Fibroblast of upper back skin (primary cell): ENCODE measurements at regions not wholly inside any gene's neighbourhood (a gene's known extent, or its start where the extent isn't known, plus 50 kb on each side); places are given as distances from the start of the nearest gene placed in this dataset.
"Not testable (repeated sequence)": the region's sequence is repeated elsewhere in the genome, so short reads cannot be mapped to it uniquely, and the experiment has no call there.

Experiments used
- DNase-seq: peaks from one replicate; pipeline ENCODE4 v3.0.0-alpha.2; 2013

DNA sequence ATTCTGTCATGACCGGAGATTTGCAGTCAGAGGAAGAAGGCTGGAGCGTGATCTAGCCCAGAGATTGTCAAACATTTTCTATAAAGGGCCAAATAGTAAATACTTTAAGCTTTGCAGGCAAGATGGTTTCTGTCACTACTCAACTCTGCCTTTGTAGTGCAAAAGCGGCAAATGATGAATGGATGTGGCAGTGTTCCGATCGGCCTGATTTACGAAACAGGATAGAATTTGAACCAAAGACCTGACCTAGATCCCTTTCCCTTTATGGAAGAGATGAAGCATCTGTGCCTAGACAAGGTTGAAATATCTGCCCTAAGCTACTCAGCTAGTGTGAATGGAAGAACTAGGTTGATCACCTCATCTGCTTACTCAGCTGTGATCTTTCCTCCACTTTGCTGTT is 209.5 kb downstream of the YTHDC2 start:
- DNase-seq: no peak

DNA sequence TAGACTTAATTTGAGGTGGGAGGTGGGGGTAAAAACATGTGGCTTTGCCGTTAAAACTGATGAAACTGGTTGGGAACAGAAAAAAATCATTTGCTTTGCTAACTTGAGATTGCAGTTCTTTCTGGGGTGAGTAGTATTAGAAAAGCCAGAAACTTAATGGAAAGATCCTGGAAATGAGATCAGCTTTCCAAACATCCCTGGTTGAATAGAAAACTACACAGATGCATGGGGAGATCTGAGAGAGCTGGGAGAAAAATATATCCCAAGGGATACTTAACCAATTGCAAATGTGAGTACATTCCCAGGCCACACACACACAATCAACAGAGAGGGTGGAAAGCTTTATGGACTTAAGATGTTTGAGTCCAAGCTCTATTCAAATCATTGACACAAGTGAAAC is 222.3 kb downstream of the YTHDC2 start:
- DNase-seq: no peak

DNA sequence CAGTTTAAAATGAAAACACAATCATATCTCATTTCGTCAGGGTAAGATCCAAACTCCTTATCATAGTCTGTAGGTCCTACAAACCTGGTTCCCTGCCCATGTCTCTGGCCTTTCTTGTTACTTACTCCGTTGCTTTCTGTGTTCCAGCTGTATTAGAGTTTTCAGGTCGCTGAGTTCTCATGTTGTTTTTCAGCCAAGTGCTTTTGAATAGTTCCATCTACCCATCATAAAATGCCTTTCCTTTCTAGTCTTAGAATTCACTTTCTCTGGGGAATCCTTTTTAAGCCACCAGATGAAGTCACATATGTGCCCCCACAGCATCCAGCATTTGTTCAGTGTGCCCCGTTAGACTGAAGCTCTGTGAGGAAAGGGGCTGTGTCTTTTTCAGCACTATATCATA is 228.7 kb downstream of the YTHDC2 start:
- no peak for DNase-seq

DNA sequence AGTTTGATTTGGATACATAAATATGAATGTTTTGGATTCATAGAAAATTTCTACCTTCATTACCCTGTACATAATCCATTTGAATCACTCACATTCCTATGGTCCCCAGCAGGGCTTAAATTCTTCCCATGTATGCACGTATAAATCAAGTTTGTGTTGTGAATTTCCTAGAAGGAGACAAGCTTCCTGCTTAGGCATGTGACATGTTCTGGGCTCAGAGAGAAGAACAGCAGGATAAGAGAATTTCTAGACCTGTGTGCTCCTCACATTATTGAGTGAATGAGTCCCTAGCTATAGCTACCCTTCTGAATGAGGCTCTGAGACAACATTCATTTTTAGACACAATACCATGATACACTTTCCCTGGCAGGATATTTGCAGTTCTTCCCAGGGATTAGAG is 229.1 kb downstream of the YTHDC2 start:
- no peak for DNase-seq

DNA sequence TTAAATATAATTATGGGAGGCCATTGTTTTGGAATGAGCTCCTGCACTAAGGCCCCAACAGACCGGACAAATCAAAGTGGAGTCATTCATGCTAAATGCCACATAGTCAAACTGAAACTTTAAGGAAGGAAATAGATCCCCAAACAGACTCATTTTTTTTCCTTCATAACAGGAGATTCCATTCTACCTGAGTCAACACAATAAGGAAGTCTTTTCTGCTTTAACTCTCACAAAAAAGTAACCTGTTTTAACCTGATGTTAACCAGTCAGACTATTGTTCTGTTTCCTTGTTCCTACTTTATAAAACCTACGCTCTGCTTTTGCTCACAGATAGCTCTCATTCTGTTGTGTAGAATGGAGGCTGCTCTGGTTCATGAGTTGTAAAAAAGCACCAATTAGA is 234.9 kb downstream of the YTHDC2 start:
- no peak for DNase-seq

DNA sequence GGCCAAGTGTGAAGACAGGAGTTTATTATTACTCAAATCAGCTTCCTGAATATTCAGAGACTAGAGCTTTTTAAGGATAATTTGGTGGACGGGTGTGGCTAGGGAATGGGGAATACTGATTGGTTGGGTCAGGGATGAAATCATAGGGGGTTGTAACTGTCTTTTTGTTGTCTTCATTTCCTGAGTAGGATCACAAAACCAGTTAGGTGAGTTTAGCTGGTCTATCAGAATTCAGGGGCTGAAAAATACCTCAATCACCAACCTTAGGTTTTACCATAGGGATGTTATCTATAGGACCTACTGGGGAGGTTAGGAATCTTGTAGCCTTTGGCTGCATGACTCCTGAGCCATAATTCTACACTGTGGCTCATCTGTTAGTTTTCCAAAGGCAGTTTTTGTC is 235.8 kb downstream of the YTHDC2 start:
- DNase-seq: no peak

DNA sequence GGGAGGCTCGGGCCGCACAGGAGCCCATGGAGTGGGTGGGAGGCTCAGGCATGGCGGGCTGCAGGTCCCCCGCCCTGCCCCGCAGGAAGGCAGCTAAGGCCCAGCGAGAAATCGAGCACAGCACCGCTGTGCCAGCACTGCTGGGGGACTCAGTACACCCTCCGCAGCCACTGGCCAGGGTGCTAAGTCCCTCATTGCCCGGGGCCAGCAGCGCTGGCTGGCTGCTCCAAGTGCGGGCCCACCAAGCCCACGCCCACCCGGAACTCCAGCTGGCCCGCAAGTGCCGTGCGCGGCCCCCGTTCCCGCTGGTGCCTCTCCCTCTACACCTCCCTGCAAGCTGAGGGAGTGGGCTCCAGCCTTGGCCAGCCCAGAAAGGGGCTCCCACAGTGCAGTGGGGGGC is 239.7 kb downstream of the YTHDC2 start:
- not testable (repeated sequence) for DNase-seq

DNA sequence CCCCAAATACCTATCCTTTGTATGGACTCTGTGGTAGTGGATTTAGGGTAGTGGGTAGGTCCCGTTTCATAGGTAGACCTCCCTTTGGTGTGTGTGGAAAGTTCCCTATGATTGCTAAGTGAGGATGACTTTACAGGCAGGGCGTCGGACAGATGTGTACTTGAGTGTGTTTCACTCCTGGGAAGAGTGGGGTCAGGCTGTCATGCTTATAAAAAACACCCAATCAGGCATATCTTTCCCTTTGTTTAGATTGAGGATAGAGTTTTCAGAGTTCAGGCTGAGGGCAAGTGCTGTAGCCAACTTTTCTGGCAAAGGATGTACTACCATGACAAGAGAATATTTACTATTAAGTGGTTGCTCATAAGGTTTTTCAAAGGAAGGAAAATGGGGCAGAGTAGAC is 242.0 kb downstream of the YTHDC2 start:
- DNase-seq: no peak

DNA sequence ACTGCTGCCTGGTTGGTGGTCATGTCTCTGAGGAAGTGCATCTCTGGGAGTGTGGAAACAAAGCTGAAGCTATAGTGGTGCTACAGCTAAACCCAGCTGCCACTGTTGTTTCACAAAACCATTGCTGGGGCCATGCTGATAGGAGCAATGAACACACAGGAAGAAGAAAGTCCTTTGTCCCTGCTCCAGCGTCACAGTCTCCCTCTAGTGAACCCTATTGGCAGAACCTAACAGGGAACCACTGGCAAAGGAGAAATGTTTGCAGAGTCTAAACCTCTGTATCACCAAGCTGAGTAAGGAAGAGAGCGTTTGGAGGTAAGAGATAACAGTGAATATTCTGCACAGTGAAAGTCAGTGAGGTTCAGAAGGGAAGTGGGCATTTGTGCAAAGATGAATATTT is 244.0 kb downstream of the YTHDC2 start:
- DNase-seq: no peak

DNA sequence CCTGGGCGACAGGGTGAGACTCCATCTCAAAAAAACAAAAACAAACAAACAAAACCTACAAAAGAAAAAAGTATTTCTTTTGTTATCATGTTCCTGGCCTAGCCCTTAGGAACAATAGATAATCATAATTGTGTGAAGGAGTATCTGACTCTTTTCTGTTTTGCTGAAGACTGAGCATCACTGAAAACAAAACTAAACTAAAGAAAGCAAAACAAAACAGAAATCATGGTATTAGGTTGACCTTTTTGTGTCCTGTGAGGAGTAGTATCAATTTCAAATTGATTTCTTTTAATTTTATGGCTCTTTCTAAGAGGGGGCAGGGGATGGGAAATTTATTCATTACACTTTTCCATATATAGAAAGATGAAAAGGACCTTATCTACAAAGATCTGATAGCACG is 246.0 kb downstream of the YTHDC2 start:
- DNase-seq: no peak

DNA sequence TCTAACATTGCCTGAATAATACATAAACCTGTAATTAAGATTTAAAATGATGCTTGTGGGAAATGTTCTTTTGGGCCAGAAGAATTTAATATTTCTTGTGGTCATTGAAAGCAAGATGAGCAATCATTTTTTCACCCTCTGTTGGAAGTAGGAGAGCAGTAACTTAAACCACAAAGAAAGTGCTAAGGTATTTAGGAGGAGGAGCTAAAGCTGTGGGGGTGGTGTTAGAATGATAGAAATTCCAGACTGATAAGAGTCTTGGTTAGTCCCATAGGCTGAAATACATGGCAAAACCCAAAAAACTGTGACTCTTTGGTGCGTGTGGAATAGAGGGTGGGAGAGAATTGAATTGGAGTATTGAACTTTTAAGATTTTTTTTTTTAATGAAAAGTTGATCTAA is 247.0 kb downstream of the YTHDC2 start:
- DNase-seq: peak; percentile 19

DNA sequence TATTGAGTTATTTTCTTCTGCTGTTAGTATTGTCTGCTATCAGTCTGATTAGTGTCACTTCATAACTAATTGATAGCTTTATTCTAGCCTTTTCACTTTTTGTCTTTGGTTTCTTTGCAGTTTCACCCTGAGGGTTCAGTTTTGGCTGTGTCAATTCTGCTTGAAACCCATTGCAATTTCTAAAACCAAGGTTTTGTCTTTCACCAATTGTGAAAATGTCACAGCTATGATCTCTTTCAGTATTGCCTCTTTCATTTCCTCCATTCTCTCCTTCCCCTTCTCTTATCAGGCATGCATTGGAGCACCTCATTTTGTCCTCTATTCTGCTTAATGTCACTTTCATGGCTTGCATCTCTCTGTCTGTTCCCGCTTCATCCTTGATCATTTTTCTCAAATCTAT is 248.1 kb downstream of the YTHDC2 start:
- no peak for DNase-seq

DNA sequence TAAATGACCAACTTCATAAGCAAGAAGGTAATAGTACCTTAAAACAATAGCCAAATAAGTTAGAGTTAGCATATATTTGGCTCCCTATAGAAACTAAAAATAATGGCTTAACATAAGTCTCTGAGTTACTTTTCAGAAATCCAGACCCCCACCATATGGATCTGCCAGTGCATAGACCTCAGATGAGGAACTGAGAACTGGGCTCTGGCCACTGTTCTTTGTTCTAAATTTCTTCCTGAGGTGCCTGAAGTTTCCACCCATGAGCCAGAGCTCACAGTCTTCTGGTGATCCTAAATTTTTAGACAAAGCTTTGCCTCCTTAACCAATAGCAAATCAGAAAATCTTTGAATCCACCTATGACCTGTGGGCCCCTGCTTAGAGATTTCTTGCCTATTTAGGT is 250.9 kb downstream of the YTHDC2 start:
- DNase-seq: no peak

DNA sequence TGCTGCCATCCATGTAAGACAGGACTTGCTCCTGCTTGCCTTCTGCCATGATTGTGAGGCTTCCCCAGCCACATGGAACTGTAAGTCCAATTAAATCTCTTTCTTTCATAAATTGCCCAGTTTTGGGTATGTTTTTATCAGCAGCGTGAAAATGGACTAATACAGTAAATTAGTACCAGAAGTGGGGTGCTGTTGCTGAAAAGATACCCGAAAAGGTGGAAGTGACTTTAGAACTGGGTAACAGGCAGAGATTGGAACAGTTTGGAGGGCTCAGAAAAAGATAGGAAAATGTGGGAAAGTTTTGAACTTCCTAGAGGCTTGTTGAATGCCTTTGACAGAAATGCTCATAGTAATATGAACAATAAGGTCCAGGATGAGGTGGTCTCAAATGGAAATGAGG is 253.3 kb downstream of the YTHDC2 start:
- not testable (repeated sequence) for DNase-seq

DNA sequence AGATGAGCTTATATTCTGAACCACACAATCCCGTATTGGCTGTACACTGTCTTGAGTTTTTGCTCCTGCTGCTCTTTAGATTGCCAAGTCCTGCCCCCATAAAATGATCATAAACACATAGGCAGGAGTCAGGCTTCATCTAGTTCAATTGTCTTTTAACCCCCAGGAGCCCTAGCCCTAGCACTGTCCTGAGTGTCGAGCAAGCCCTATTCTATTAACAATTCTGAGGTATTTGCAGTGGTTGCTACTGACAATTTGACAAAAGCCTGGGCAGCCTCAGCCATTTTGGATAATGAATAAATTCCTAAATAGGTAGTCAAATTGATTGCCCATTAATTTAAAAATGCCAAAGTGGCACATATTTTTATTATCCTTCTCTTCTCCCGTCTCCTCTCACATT is 257.2 kb downstream of the YTHDC2 start:
- DNase-seq: no peak

DNA sequence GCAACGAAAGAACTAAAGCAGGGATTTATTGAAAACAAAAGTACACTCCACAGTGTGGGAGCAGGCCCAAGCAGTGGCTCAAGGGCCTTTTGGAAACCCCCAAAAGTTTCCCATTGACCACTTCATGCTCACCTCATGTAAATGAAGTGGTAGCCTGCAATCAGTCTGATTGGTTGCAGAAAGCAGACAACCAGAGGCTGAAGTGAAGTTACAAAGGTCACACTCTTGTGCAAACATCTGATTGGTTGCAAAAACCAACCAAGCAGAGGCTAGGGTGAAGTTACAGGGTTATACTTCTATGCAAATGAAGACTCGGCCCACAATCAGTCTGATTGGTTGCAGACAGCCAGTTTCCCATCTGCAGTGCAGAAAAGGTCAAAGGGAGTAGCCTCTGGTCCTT is 258.0 kb downstream of the YTHDC2 start:
- no peak for DNase-seq

DNA sequence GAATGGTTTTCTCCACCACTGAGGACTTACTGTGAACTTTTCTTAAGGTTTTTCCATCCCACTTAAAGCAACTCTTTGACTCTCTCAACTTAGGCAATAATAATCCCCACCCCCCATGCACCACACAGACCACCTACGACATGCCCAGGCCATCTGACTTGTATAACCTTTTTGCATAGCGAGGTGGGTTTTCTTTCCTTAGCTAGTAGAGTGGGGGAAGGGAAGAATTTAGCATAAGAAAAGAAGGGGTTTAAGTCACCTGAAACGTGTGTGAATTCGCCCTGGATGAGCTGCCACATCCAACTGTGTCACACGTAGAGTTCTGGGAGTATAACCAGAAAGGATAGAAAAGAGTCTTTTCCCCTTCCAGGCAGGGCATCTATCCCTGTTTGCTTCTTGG is 262.7 kb downstream of the YTHDC2 start:
- no peak for DNase-seq

DNA sequence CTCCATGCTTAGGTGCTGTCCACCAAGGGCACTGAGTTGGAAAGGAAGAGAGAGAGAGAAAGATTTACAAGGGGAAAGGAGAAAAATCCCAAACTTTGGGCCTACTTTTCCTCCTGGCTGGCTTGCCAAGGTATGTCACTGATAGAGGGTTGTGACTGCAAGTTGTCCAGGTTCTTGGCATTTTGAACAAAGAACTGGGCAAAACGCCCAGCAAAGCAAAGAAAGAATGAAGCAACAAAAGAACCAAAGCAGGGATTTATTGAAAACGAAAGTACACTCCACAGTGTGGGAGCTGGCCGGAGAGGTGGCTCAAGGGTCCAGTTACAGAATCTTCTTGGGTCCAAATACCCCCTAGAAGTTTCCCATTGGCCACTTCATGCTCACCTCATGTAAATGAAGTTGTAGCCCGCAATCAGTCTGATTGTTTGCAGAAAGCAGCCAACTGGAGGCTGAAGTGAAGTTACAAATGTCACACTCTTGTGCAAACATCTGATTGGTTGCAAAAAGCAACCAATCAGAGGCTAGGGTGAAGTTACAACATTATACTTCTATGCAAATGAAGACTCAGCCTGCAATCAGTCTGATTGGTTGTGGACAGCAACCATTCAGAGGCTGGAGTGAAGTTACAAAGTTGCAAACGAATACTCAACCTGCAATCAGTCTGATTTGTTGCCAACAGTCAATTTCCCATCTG is 263.5 kb downstream of the YTHDC2 start:
- DNase-seq: peak; percentile 7

DNA sequence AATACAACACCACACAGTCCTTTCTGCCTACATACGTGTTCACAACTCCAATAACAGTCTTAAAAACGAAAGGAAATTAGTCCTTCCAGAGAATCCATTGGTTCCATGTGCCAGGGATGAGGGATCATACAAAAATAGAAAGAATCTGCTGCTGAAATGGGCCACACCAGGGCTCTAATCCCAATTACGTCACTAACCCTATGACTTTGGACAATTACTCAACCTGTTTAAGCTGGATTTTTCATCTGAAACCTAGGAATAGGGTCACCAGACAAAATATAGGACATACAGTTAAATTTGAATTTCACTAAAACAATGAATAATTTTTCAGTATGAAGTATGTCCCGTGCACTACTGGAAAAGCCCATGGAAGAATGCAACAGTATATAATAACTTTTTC is 264.7 kb downstream of the YTHDC2 start:
- DNase-seq: no peak

DNA sequence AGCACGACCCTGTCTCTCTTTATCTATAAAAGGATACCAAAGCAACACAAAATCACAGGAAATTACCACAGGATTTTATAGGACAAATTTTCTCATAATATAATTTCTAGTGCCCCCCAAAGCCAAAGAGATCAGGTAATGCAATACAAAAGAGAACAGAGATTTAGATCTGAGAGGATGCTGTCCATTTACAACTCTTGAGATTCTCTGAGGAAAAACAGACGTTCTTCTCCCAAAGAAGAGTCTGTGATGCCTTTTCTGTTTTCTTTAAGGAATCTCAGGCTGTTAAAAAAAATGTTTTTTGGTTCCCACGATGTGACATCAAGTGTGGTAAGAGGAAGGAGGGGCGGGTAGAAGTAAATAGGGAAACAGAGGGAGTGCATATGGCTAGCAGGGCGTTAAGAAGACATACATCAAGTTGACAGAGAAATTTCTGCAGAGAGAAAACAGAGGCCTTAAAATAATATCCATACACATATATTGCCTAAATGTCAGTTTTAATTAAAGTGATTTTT is 274.7 kb downstream of the YTHDC2 start:
- DNase-seq: no peak

DNA sequence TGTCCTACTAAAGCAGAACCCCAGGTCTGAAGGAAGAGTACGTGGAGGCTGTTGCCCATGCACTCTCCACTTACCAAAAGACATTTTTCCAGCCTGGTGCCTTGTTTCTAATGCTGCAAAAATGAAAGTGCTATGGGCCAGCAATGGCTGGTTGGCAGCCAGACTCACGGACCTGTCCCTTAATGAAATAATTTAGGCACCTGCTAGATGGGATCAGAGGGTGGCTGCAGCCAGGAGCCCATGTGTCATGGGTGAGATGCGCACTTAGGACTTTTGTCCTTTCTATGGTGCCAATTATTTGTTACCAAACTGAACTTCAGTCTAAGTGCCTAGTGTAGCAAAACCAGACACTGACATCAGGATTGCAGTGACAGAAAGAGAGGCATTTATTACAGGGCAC is 276.3 kb downstream of the YTHDC2 start:
- DNase-seq: no peak

DNA sequence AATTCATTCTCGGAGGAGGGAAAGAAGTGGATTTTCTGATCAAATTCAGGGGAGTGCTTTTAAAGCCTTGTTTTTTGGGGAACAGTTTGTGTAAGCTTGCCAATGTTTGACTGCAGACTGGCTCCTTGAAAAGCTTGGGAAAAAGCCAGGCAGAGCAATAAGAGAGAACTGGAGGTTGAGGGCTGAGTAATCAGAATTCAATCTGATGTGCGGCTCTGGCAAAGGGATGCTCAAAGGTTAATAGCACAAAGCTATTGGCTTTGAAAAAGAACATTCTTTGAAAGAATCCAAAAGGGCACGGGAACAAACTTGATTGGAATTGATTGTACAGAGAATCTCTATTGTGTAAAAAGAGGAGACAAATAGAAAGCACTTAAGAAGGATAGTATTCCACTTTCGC is 279.3 kb downstream of the YTHDC2 start:
- DNase-seq: no peak

DNA sequence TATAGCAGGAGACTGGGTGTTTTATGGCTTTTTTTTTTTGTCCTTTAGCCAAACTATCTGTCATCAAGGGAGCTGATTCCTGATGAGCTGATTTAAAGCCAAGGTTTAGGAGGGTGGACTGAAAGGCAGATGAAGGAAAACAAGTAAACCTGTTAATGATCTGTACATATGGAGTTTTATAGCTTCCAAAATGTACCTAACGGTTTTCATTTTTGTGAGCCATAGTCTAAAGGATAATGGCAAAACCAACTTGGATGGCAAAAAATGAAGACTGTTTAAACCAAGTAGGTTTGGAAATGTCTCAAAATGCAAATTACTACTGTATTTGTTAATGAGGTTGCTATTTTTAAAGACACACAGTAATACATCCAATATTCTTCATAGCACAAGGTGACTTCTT is 281.5 kb downstream of the YTHDC2 start:
- DNase-seq: no peak

DNA sequence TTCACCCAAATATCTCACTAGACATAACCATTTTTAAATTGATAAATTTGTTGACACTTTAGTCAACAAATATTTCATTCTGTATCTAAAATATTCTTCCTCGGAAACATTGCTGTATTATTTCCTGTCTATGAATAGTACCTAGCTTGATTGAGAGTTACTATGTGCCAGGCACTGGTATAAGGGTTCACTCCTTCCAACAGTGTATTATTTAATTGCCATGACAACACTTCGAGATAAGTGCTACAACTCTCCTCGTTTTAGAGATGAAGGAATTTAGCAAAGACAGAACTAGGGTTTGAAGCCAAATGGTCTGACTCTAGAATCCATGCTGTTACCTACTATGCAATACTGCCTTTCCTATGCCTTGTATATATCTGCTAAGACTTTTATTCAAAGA is 287.2 kb downstream of the YTHDC2 start:
- DNase-seq: no peak

DNA sequence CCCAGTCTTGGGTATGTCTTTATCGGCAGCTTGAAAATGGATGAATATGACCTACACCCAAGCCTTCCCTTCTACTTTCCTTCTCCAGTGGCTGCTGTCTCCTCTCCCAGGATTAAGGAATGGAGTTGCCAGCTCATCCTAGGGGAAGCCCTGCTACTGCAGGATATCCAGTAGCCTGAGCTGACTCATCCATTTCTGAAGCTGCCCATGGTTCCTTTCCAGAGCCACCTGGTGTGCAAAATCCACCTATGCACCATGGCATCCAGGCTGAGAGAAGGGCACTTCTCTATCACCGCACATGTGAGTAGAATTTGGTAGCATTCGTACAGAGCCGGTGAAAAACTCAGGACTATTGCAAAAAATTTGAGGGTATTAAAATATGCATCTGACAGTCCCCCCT is 290.8 kb downstream of the YTHDC2 start:
- DNase-seq: peak; percentile 26

DNA sequence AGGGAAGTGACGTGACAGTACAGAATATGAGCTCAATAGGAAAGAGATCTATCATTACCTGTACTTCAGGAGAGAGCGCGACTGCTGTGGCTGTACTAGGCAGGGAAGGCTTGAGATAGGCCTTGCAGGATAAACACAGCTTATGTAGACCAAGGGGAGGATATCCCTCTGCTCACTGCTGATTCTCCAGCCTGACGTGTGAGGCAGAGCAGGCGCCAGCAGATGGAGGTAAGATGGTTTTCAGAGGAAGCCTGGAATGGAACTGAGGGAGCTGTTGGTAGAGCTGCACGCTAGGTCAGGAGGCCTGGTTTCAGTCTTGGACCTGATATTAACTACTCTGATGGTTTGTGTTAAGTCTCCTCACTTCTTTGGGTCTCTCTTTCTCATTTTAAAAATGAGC is 291.4 kb downstream of the YTHDC2 start:
- no peak for DNase-seq
